Right lung (tissue), 2 donors: ENCODE measurements at regions not wholly inside any gene's neighbourhood (a gene's known extent, or its start where the extent isn't known, plus 50 kb on each side); places are given as distances from the start of the nearest gene placed in this dataset.
"Not testable (repeated sequence)": the region's sequence is repeated elsewhere in the genome, so short reads cannot be mapped to it uniquely, and the experiment has no call there.

Source experiments
- DNase-seq, 2 donors: peaks; one replicate each; pipeline ENCODE4 v3.0.0-alpha.2; 2013

- not testable (repeated sequence) for DNase-seq
These were observed 211.3 kb downstream of the SPATA31A1 start for GRCh38 chr9:39566782-39567181.

GRCh38 chr9:39567396-39567795 is 211.9 kb downstream of the SPATA31A1 start:
- DNase-seq: not testable (repeated sequence)

- DNase-seq: not testable (repeated sequence)
These were observed 213.4 kb downstream of the SPATA31A1 start for GRCh38 chr9:39568900-39569299.

- not testable (repeated sequence) for DNase-seq
These were observed 217.9 kb downstream of the SPATA31A1 start for GRCh38 chr9:39573024-39574022.

GRCh38 chr9:39579000-39579399 is 223.5 kb downstream of the SPATA31A1 start:
- DNase-seq: not testable (repeated sequence)

DNA sequence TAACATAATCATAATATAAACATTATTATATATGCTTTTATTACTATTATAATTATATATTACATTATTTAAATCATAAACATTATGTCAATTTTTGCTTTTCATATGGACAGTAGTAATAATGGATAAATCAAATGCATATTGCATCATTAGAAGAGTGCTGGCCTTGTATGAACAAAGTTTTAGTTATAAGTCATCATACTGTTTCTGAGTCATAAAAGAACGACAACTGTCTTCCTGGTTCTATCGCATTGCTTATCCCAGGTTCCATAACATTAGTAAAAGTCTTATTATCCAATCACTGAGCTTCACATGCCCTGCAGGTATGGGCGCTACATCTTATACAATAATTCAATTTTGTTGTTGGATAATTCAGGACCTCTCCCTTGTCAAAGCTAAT is 225.8 kb downstream of the SPATA31A1 start:
- DNase-seq: not testable (repeated sequence)

DNA sequence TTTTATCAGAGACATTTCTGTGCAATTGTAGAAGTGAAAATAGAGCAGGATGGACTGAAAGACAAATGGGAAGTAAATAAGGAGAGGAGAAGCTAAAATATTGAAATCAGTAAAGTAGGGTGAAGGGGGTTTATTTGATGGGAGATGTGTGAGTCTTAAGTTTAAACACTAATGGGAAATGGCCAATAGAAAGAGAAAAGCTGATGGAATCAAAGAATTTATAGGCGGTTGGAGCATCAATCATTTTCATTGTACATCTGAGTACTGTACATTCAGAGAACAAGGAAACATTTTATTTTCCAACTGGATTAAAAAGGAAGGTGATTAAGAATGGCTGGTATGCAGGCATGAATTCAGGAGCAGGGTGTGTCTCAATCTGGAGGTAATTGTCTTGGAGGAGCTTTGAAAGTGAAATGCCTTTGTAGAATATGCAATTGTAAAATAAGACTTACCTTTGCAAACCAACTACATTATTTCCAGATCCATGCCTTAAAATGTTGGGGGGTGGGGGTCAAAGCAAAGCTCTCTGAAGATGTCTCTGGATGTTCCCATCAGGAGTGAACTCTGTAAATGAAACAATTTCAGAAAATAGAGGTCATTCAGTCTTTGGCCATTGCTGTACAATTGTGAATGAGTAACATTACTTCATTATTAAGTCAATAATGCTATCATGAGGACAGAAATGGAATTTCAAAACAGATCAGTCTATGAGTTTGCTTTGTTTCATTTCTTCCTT is 227.4 kb downstream of the SPATA31A1 start:
- not testable (repeated sequence) for DNase-seq

GRCh38 chr9:39583413-39583747 is 227.9 kb downstream of the SPATA31A1 start:
- DNase-seq: not testable (repeated sequence)

GRCh38 chr9:39585233-39585632 is 229.8 kb downstream of the SPATA31A1 start:
- DNase-seq: not testable (repeated sequence)

GRCh38 chr9:39587844-39588499 is 232.5 kb downstream of the SPATA31A1 start:
- DNase-seq: no peak

GRCh38 chr9:39588500-39589137 is 233.2 kb downstream of the SPATA31A1 start:
- no peak for DNase-seq

DNA sequence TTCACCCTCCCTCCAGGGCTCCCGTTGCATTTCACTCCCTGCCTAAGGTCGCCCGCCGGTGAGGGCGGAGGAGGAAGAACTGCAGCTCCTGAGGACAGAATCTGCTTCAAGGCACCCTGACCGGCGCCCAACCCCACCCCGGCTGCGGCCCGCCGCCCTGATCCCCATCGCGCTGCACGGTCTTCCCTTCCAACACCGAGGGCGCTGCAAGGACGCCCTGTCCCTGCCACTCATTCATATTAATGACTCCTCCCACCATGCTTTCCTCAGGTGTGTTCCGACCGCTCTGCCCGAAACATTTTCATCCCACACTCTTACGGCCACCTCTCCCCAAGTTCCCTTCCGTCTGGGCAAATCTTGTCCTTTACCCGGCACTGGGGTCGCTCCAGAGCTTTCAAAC is 248.6 kb downstream of the SPATA31A1 start:
- not testable (repeated sequence) for DNase-seq

GRCh38 chr9:39611449-39612231 is 256.2 kb downstream of the SPATA31A1 start:
- DNase-seq: not testable (repeated sequence)

GRCh38 chr9:39616480-39616879 is 261.0 kb downstream of the SPATA31A1 start:
- not testable (repeated sequence) for DNase-seq

- not testable (repeated sequence) for DNase-seq
These were observed 268.6 kb downstream of the SPATA31A1 start for GRCh38 chr9:39624048-39624447.

DNA sequence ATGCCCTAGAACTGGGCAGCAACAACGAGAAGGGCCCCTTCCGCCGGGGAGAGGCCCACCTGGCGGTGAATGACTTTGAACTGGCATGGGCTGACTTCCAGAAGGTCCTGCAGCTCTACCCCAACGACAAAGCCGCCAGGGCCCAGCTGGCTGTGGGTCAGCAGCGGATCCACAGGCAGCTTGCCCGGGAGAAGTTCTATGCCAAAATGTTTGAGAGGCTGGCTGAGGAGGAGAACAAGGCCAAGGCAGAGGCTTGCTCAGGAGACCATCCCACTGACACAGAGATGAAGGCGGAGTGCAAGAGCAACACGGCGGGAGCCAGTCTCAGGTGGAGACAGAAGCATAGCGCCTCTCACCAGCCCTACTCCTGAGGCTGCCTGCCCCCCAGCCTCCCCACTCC is 276.6 kb downstream of the SPATA31A1 start:
- DNase-seq: not testable (repeated sequence)

DNA sequence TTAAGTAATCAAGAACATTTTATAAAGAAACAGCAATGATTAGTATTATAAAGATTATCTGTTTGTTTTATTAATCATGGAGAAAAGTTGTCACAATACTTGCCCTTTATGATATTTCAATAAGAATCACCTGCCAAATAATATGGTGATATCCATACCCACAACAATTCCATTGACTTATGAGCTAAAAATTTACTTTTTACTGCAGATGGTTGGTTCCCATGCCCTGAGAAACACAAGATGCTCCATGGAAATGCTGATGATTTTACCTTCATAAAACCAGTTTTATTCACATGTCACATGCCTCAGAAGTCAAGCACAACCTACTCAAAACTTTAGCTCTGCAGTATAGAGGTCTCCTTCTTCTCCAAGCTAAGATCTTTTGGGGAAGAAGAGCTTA is 293.6 kb downstream of the SPATA31A1 start:
- not testable (repeated sequence) for DNase-seq

GRCh38 chr9:39656960-39657603 is 301.6 kb downstream of the SPATA31A1 start:
- not testable (repeated sequence) for DNase-seq

GRCh38 chr9:39663020-39663419 is 307.6 kb downstream of the SPATA31A1 start:
- DNase-seq: not testable (repeated sequence)

DNA sequence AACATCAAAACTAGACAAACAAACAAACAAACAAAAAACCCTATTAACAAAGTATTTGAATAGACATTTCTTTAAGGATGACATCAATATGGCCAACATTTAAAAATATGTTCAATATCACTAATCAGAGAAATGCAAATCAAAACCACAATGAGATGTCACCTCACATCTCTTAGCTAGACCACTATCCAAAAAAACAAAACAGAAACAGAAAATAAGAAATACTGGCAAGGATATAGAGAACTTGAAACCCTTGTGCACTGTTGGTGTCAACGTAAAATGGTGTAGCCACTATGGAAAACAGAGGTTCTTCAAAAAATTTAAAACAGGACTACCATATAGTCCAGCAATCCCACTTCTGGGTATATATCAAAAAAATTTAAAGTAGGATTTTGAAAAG is 308.2 kb downstream of the SPATA31A1 start:
- DNase-seq: not testable (repeated sequence)
